HepG2 (cell line): ENCODE measurements at regions not wholly inside any gene's neighbourhood (a gene's known extent, or its start where the extent isn't known, plus 50 kb on each side); places are given as distances from the start of the nearest gene placed in this dataset.

ENCODE experiments used
- NFYB ChIP-seq: sonication (generic); formaldehyde crosslinking; IDR thresholded peaks from 2 replicates; pipeline ENCODE4 v1.4.0; 2020; ENCODE audit warnings: missing genetic modification reagents
- RAD21 ChIP-seq: fragments of 450-650 bp; formaldehyde crosslinking; IDR thresholded peaks from 2 replicates; pipeline ENCODE4 v1.5.0; 2020; ENCODE audit warnings: mild to moderate bottlenecking
- SIX4 ChIP-seq: sonication (generic); formaldehyde crosslinking; IDR thresholded peaks from 2 replicates; pipeline ENCODE4 v1.4.0; 2020; ENCODE audit warnings: missing genetic modification reagents
- SUZ12 ChIP-seq: fragments of 150-350 bp; IDR thresholded peaks from 2 replicates; pipeline ENCODE4 v1.6.1; 2014; ENCODE audit warnings: low read depth, low read length
- ZFAT ChIP-seq: sonication (generic); formaldehyde crosslinking; conservative IDR thresholded peaks from 2 replicates; pipeline ENCODE4 v1.8.1; 2023; ENCODE audit warnings: missing genetic modification reagents, inconsistent platforms
- ZNF230 ChIP-seq: sonication (generic); formaldehyde crosslinking; IDR thresholded peaks from 2 replicates; pipeline ENCODE4 v1.4.0; 2020; ENCODE audit warnings: mild to moderate bottlenecking, missing genetic modification reagents
- ZNF24 ChIP-seq: fragments of 450-650 bp; IDR thresholded peaks from 2 replicates; pipeline ENCODE4 v1.6.1; 2017; ENCODE audit warnings: antibody characterized with exemption, mild to moderate bottlenecking
- ZSCAN22 ChIP-seq: sonication (generic); formaldehyde crosslinking; IDR thresholded peaks from 2 replicates; pipeline ENCODE4 v1.4.0; 2020; ENCODE audit warnings: mild to moderate bottlenecking, missing genetic modification reagents
- TF ChIP-seq, protein P1 (sequence below): sonication (generic); formaldehyde crosslinking; IDR thresholded peaks from 2 replicates; pipeline ENCODE4 v1.5.0; 2020; ENCODE audit warnings: mild to moderate bottlenecking, missing genetic modification reagents, moderate library complexity

DNA sequence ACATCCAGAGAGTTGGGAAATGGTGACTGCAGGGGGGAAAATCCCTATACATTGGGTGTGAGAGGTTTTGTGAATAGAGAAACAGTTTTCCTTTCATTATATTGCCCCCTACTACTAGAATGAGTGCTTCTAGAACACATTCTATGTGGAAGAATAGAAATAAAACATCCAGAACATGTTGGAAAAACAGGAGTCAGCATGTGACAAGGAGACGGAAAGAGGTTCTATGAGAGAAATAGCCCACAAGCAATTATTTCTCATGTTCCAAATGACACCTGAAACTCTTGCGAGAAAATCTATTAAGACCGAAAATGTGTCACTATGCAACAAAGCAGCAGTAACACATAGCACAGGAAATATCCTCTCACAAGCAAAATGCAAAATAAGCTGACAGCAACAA lies 202.7 kb upstream of the SPOPL start:
- TF ChIP-seq ZSCAN22 (CRISPR knock-in tag) (no peak), NFYB (no peak), SIX4 (no peak), ZFAT (CRISPR knock-in tag) (no peak), SUZ12 (no peak), ZNF230 (no peak), RAD21 (CRISPR knock-in tag) (no peak), ZNF24 (no peak)
- TF ChIP-seq, protein P1, sequence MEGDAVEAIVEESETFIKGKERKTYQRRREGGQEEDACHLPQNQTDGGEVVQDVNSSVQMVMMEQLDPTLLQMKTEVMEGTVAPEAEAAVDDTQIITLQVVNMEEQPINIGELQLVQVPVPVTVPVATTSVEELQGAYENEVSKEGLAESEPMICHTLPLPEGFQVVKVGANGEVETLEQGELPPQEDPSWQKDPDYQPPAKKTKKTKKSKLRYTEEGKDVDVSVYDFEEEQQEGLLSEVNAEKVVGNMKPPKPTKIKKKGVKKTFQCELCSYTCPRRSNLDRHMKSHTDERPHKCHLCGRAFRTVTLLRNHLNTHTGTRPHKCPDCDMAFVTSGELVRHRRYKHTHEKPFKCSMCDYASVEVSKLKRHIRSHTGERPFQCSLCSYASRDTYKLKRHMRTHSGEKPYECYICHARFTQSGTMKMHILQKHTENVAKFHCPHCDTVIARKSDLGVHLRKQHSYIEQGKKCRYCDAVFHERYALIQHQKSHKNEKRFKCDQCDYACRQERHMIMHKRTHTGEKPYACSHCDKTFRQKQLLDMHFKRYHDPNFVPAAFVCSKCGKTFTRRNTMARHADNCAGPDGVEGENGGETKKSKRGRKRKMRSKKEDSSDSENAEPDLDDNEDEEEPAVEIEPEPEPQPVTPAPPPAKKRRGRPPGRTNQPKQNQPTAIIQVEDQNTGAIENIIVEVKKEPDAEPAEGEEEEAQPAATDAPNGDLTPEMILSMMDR (CRISPR knock-in tag), result no peak
